ENCODE measurements at regions not wholly inside any gene's neighbourhood (a gene's known extent, or its start where the extent isn't known, plus 50 kb on each side); places are given as distances from the start of the nearest gene placed in this dataset.

- no peak for DNase-seq
Measured at GRCh38 chr2:103814016-103814415, 1039.9 kb upstream of the POU3F3 start.

- no peak for DNase-seq
Measured at GRCh38 chr2:103815731-103816130, 1038.2 kb upstream of the POU3F3 start.

GRCh38 chr2:103817746-103818145 is 1036.2 kb upstream of the POU3F3 start:
- DNase-seq = no peak

GRCh38 chr2:103818176-103818575 is 1035.7 kb upstream of the POU3F3 start:
- no peak for DNase-seq

GRCh38 chr2:103819599-103819998 is 1034.3 kb upstream of the POU3F3 start:
- DNase-seq = no peak

GRCh38 chr2:103823847-103824246 is 1030.1 kb upstream of the POU3F3 start:
- no peak for DNase-seq

GRCh38 chr2:103847276-103847675 is 1006.6 kb upstream of the POU3F3 start:
- no peak for DNase-seq

GRCh38 chr2:103859238-103859637 is 994.7 kb upstream of the POU3F3 start:
- no peak for DNase-seq

GRCh38 chr2:103860016-103860415 is 993.9 kb upstream of the POU3F3 start:
- DNase-seq = no peak

GRCh38 chr2:103868396-103868795 is 985.5 kb upstream of the POU3F3 start:
- no peak for DNase-seq

GRCh38 chr2:103873716-103874351 is 980.1 kb upstream of the POU3F3 start:
- DNase-seq = no peak

- no peak for DNase-seq
Measured at GRCh38 chr2:103875131-103875530, 978.8 kb upstream of the POU3F3 start.

GRCh38 chr2:103875531-103875930 is 978.4 kb upstream of the POU3F3 start:
- no peak for DNase-seq

GRCh38 chr2:103876611-103877010 is 977.3 kb upstream of the POU3F3 start:
- DNase-seq = no peak

- no peak for DNase-seq
Measured at GRCh38 chr2:103879101-103879500, 974.8 kb upstream of the POU3F3 start.

- DNase-seq = no peak
Measured at GRCh38 chr2:103880081-103880834, 973.7 kb upstream of the POU3F3 start.

GRCh38 chr2:103887625-103888024 is 966.3 kb upstream of the POU3F3 start:
- no peak for DNase-seq

GRCh38 chr2:103896182-103896581 is 957.7 kb upstream of the POU3F3 start:
- no peak for DNase-seq

GRCh38 chr2:103898561-103898960 is 955.4 kb upstream of the POU3F3 start:
- DNase-seq = no peak

GRCh38 chr2:103902347-103902746 is 951.6 kb upstream of the POU3F3 start:
- DNase-seq = no peak

GRCh38 chr2:103921161-103921560 is 932.8 kb upstream of the POU3F3 start:
- DNase-seq = no peak

GRCh38 chr2:103942199-103942598 is 911.7 kb upstream of the POU3F3 start:
- no peak for DNase-seq

- no peak for DNase-seq
Measured at GRCh38 chr2:103945083-103945482, 908.8 kb upstream of the POU3F3 start.
